HFFc6 (cell line): ENCODE measurements at regions not wholly inside any gene's neighbourhood (a gene's known extent, or its start where the extent isn't known, plus 50 kb on each side); places are given as distances from the start of the nearest gene placed in this dataset.

Experiments
- DNase-seq: peaks from one replicate; pipeline ENCODE4 v3.0.0-alpha.2; 2018
- H3K27ac Mint-ChIP-seq: 2 replicates; pipeline ENCODE4 v1.8.0; 2020; ENCODE audit warnings: mild to moderate bottlenecking, mixed read lengths
- H3K27me3 Mint-ChIP-seq: 2 replicates; pipeline ENCODE4 v1.8.0; 2021; ENCODE audit warnings: mild to moderate bottlenecking, moderate library complexity, mixed read lengths; ENCODE audit not compliant: insufficient read depth
- H3K36me3 Mint-ChIP-seq: 2 replicates; pipeline ENCODE4 v1.8.0; 2021; ENCODE audit warnings: low read depth, mixed read lengths
- H3K4me1 Mint-ChIP-seq: 2 replicates; pipeline ENCODE4 v1.8.0; 2020; ENCODE audit warnings: low read depth, mixed read lengths
- H3K4me3 Mint-ChIP-seq: 2 replicates; pipeline ENCODE4 v1.8.0; 2020; ENCODE audit warnings: mild to moderate bottlenecking, moderate library complexity, mixed read lengths
- H3K9me3 Mint-ChIP-seq: 2 replicates; pipeline ENCODE4 v1.8.0; 2020; ENCODE audit warnings: mild to moderate bottlenecking, mixed read lengths
- CTCF ChIP-seq: fragments of 200-600 bp; sonication (generic); IDR thresholded peaks from 2 replicates; pipeline ENCODE4 v1.5.0; 2021; ENCODE audit warnings: antibody characterized with exemption, mild to moderate bottlenecking

- peaks cover 28% of the 10 kb centered on the region for H3K27me3 Mint-ChIP-seq
- no peak for DNase-seq
- peak overlapping the region; percentile 94 for H3K27ac Mint-ChIP-seq
- H3K4me1 Mint-ChIP-seq: peaks cover 59% of the 10 kb centered on the region
- peak overlapping the region; percentile 46 for H3K4me3 Mint-ChIP-seq
- no peaks in the 10 kb centered on the region for H3K9me3 Mint-ChIP-seq
- no peaks in the 10 kb centered on the region for H3K36me3 Mint-ChIP-seq
- TF ChIP-seq CTCF: no peak
Measured at GRCh38 chr10:78802431-78802830, 266.3 kb upstream of the ZMIZ1 start.

- TF ChIP-seq CTCF: no peak
- Mint-ChIP-seq H3K27ac (peak overlapping the region; percentile 94), H3K4me1 (peaks cover 59% of the 10 kb centered on the region), H3K36me3 (no peaks in the 10 kb centered on the region), H3K4me3 (peak overlapping the region; percentile 46), H3K27me3 (peaks cover 24% of the 10 kb centered on the region), H3K9me3 (no peaks in the 10 kb centered on the region)
- DNase-seq: peak; percentile 67
Measured at GRCh38 chr10:78802866-78803265, 265.9 kb upstream of the ZMIZ1 start.

- H3K9me3 Mint-ChIP-seq: no peaks in the 10 kb centered on the region
- no peak overlapping the region for H3K4me3 Mint-ChIP-seq
- peaks cover 59% of the 10 kb centered on the region for H3K4me1 Mint-ChIP-seq
- no peak for DNase-seq
- peaks cover 22% of the 10 kb centered on the region for H3K27me3 Mint-ChIP-seq
- no peak for TF ChIP-seq CTCF
- peak overlapping the region; percentile 96 for H3K27ac Mint-ChIP-seq
- no peaks in the 10 kb centered on the region for H3K36me3 Mint-ChIP-seq
Measured at GRCh38 chr10:78803710-78804109, 265.1 kb upstream of the ZMIZ1 start.

GRCh38 chr10:78804411-78805032 is 264.2 kb upstream of the ZMIZ1 start:
- Mint-ChIP-seq H3K36me3 (no peaks in the 10 kb centered on the region), H3K9me3 (no peaks in the 10 kb centered on the region), H3K4me1 (peaks cover 59% of the 10 kb centered on the region), H3K4me3 (no peak overlapping the region), H3K27me3 (peaks cover 18% of the 10 kb centered on the region), H3K27ac (peak overlapping the region; percentile 96)
- no peak for TF ChIP-seq CTCF
- DNase-seq: no peak

- peaks cover 59% of the 10 kb centered on the region for H3K4me1 Mint-ChIP-seq
- DNase-seq: peak; percentile 99
- no peaks in the 10 kb centered on the region for H3K9me3 Mint-ChIP-seq
- H3K4me3 Mint-ChIP-seq: no peak overlapping the region; the same call in 1 of the 2 replicates
- no peaks in the 10 kb centered on the region for H3K36me3 Mint-ChIP-seq
- TF ChIP-seq CTCF: no peak
- peaks cover 20% of the 10 kb centered on the region for H3K27me3 Mint-ChIP-seq
- H3K27ac Mint-ChIP-seq: peak overlapping the region; percentile 96
Measured at GRCh38 chr10:78805176-78805575, 263.6 kb upstream of the ZMIZ1 start.
